Right hindlimb (tissue), 1 donor: ENCODE measurements at regions not wholly inside any gene's neighbourhood (a gene's known extent, or its start where the extent isn't known, plus 50 kb on each side); places are given as distances from the start of the nearest gene placed in this dataset.
"Not testable (repeated sequence)": the region's sequence is repeated elsewhere in the genome, so short reads cannot be mapped to it uniquely, and the experiment has no call there.

Experiments used
- DNase-seq: peaks from one replicate; pipeline ENCODE4 v3.0.0-alpha.2; 2018

GRCh38 chr6:141877275-141877983 lies 255.3 kb upstream of the GJE1 start:
- DNase-seq = no peak

DNA sequence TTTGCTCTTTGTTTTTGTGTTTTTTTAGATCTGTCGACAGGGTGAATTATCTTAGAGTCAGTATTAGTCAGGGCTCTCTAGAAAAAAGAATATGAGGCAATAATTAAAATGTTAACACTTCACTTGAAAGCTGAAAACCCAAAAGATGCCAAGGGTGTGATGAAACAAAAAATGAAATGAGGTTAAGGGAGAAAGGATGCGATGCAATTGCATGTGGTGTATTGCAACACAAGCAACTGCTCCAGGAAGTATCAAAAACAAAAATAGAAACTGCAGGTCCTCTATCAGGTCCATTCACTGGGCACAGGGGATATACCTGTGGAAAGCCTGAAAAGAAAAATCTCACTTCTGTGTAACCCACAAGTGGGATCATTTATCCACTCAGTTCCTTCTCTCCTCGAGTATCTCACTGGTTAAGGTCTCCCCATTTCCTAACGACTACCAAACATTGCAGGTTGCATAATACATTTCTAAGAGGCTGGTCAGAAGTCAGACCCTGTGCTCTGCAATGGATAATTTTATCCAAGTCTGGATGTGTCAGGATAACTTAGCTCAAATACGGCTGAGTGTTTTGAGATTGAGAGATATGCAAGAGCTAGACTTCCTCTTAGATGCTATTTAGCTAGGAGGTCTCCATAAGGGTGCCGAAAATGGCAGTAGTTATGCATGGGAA lies 257.7 kb upstream of the GJE1 start:
- DNase-seq = no peak

- not testable (repeated sequence) for DNase-seq
Measured at GRCh38 chr6:141869509-141869908, 263.2 kb upstream of the GJE1 start.

GRCh38 chr6:141867767-141868166 lies 265.0 kb upstream of the GJE1 start:
- DNase-seq = no peak

DNA sequence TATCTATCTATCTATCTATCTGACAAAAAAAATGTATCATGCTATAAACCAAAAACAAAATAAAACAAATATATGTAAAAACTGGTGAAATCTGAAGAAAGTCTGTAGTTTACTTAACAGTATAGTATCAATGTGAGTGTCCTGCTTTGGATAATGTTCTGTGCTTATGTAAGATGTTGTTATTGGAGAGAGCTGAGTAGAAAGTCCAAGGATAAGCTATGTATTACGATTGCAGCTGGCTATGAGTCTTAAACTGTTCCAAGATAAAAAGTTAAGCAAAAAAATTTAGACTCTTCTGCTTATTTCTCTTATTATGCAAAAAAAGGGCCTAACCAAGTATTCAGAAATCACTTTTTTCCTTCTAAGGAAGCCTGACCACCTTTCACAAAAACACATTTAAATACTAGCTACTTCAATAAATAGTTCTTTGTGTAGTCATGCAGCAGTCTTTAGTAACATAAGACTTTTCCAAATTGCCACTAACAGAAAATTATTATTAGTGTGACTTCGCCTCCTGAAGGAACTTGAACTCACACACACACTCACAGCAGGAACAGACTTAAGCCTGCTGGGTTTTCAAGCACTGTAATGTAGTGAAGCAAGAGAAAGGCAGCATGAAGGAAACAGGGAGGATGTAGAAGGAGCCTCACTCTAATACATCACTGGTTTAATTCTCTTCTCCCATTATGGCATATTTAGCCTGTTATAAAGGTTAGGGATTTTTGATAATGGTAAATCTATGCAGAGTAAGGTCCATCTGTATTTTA lies 265.8 kb upstream of the GJE1 start:
- no peak for DNase-seq

GRCh38 chr6:141851063-141851462 lies 281.7 kb upstream of the GJE1 start:
- DNase-seq = no peak

DNA sequence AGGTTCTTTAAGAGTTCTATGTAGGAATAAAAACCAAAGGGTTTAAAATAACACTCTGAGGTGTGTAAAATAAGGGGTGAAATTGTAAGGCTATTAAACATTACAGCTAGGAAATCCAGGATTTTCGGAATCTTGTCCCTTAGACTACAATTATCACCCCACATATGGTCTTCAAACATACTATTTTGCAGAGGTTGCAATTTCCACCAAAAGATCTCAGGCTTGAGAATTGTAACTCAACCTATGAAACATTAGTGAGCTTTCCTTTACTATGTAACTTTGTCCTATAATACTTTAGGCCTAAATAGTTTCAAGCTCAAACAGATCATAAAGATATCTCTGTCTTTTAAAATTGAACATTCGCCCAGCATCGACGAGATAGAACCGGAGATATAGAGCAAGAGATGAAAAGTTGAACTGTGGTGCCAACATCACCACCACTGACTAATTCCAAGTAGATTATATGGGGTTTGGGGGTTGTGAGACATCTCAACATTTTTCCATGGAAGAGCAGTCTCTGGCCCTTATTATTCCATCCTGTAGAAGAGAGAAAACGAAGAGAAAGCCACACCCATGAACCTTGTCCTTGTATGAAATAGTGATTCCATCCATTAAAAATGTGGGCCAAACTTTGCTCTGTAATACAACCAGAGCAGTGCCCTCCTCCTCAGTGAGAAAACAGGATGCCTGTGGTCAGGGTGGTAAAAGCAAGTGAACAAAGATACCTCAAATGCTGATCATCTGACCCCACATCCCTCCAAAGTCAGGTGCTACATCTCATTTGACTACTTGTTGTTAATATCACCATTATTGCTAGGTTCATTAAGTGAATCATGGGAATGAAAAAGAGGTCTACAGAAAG lies 284.5 kb upstream of the GJE1 start:
- DNase-seq = no peak

- no peak for DNase-seq
Measured at GRCh38 chr6:141846639-141847038, 286.1 kb upstream of the GJE1 start.

DNA sequence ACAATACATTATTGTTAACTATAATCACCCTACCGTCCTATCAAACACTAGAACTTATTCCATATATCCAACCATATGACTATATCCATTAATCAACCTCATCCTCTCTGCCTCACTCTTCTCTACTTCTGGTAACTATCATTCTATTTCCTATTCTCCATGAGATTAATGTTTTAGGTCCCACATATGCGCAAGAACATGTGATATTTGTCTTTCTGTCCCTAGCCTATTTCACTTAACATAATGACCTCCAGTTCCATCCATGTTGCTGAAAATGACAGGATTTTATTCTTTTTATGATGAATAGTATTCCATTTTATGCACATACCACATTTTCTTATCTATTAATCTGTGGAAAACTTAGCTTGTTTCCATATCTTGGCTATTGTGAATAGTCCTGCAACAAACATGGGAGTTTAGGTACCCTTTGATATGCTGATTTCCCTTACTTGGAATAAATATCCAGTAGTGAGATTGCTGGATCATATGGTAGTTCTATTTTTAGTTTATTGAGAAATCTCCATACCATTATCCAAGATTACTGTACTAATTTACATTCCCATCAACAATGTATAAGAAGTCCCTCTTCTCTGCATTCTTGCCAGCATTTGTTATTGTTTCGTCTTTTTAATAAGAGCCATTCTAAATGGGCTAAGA lies 289.4 kb upstream of the GJE1 start:
- no peak for DNase-seq

DNA sequence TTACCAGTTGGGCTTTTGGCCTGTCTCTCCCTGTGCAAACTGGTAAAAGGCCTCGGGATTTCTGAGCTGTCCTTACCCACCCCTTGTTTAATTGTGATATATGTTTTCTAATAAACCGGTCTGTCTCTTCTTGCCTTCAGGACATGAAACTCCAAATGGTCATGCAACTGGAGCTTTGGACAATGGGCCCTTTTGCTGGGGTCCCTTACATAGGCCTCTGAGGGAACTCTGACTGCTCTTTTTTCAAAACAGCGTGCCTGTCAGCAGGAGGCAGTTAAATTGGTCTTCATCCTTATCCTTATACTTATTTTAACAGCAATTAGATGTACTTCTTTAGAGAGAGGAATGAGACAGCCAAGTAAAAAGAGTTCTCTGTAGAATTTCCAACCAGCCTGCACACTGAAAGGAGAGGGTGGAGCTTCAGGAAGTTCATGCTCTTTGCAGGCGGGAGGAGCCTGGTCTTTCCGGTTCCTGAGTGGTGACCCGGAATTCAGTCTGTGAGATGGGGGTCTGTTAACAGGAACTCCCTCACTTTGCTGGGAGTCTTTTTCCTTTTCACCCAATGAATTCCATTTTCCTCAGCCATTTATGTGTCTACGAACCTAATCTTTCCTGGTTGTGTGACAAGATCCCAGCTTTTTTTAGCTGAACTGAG lies 299.6 kb upstream of the GJE1 start:
- DNase-seq = no peak

- DNase-seq = no peak
Measured at GRCh38 chr6:141830530-141830929, 302.2 kb upstream of the GJE1 start.

DNA sequence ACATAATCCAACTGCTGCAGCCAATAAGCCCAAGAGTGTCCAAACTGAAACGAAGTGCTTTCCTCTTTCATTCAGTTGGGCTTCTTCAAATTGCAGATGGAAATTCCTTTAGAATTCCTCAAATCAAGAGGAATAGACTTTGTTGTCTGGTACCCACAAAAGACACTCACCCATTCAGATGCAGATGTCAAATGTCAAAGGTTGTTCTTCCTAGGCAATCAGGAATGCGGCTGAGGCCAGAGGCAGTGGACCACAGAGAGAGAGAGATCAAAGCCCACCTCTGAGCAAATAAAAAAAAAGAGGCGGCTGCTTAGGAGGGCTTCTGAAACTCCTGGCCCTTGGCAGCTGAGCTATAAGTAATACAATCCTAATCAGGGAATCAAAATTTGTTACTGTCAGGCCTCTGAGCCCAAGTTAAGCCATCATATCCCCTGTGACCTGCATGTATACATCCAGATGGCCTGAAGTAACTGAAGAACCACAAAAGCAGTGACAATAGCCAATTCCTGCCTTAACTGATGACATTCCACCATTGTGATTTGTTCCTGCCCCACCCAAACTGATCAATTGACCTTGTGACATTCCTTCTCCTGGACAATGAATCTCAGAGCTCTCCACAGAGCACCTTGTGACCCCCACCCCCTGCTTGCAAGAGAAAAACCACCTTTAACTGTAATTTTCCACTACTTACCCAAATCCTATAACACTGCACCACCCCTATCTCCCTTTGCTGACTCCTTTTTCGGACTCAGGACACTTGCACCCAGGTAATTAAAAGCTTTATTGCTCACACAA lies 303.0 kb upstream of the GJE1 start:
- no peak for DNase-seq

DNA sequence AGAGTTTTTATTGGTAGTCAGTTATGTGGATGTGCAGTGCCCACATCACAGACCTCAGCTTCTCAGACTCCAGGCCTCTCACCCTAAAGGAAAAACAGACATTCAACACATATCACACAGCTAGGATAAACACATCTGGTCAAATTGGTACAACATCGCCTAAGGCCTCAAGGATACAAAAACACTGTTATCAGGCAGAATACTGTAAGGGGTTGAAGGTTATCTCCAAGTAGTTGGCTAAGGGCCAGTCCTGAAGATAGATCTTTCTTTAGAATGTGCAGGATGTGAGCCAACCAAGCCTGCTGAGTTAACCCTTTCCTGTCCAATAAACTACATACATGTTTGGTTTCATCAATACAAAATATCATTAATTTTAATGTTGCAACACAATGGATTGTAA lies 308.4 kb upstream of the GJE1 start:
- no peak for DNase-seq

DNA sequence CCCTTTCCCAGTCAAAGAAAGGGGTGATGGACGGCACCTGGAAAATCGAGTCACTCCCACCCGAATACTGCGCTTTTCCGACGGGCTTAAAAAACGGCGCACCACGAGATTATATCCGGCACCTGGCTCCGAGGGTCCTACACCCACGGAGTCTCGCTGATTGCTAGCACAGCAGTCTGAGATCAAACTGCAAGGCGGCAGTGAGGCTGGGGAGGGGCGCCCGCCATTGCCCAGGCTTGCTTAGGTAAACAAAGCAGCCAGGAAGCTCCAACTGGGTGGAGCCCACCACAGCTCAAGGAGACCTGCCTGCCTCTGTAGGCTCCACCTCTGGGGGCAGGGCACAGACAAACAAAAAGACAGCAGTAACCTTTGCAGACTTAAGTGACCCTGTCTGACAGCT lies 317.7 kb upstream of the GJE1 start:
- DNase-seq = not testable (repeated sequence)

GRCh38 chr6:141809901-141810300 lies 322.8 kb upstream of the GJE1 start:
- no peak for DNase-seq

GRCh38 chr6:141808662-141809061 lies 324.1 kb upstream of the GJE1 start:
- DNase-seq = no peak

DNA sequence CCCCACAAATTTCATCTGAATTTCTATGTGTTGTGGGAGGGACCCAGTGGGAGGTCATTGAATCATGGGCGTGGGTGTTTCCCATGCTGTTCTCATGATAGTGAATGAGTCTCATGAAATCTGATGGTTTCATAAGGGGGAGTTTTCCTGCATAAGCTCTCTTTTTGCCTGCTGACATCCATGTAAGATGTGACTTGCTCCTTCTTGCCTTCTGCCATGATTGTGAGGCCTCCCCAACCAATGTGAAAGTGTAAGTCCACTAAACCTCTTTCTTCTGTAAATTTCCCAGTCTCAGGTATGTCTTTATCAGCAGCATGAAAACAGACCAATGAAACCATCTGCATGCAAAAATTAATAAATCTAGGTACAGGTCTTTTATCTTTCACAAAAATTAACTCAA lies 331.8 kb upstream of the GJE1 start:
- DNase-seq = not testable (repeated sequence)

DNA sequence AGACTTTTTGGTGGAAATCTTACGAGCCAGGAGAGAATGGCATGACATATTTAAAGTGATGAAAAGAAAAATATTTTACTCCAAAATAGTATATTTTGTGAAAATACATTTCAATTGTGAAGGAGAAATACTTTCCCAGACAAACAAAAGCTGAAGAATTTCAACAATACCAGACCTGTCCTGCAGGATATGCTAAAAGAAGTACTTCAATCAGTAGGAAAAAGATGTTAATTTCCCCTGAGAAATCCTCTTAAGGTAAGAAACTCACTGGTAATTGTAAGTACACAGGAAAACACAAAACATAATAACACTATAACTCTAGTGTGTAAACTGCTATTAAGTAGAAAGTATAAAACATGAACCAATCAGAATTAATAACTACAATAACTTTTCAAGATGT lies 341.8 kb upstream of the GJE1 start:
- no peak for DNase-seq

DNA sequence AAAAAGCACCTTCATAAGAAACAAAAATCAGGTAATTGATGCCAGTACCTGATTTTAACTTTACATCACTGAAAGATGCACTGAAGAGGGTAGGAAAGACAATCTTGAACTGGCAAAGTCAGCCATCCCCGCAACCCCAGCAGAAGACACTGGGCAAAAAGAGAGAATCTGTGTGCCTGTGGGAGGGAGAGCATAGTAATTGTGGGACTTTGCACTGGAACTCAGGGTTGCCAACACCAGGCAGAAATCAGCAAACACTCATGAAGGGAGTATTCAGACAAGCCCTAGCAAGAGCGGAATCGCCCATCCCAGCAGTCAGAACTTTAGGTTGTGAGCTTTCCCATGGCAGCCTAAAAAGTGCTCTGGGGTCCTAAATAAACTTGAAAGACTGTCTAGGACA lies 344.6 kb upstream of the GJE1 start:
- DNase-seq = no peak

DNA sequence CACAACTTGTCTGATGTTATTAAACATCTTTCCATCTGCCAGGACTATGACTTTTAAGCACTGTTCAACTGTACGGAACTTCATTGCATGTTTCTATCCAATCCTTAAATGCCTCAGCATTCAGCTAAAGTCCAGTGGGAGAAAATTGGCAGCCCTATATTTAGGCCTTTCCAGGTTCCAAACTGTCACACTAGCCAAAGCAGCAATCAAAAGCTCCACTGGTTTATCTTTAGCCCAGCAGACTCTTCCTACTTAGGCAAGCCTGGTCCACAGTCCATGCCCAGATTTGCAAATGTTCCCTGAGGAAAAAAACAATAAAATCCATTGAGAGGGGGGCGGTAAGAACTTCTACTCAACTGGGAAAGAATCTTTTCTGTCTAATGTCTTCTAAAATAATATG lies 349.1 kb upstream of the GJE1 start:
- DNase-seq = peak; percentile 23

DNA sequence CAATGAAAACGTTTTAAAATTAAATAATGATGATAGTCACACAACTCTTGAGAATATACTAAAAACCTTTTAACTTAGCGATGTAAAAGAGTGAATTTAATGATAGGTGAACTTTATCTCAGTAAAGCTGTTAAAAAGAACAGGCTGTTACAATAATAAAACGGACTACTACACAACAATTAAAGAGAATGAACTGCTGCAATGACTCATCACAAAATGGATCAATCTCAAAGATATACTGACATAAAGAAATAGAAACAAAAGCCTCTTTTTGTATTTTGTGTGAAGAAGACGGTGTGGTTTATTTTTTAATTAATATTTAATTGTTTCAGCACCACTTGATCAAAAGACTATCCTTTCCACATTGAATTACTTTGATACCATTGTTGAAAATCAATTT lies 352.4 kb upstream of the GJE1 start:
- DNase-seq = no peak
